ENCODE measurements at regions not wholly inside any gene's neighbourhood (a gene's known extent, or its start where the extent isn't known, plus 50 kb on each side); places are given as distances from the start of the nearest gene placed in this dataset.
A peak's percentile ranks its signal among the peaks of the same experiment; 100 is the strongest.

- Mint-ChIP-seq H3K9me3 (peaks cover 5% of the 10 kb centered on the region), H3K27ac (no peak overlapping the region), H3K4me3 (no peak overlapping the region), H3K36me3 (ENCODE audit: low read depth) (no peaks in the 10 kb centered on the region), H3K27me3 (ENCODE audit: low read depth) (peaks cover 4% of the 10 kb centered on the region), H3K4me1 (ENCODE audit: low read depth) (no peaks in the 10 kb centered on the region)
Observed at GRCh38 chr15:95409211-95409610, 921.3 kb upstream of the NR2F2 start.

- Mint-ChIP-seq H3K4me1 (ENCODE audit: low read depth) (no peaks in the 10 kb centered on the region), H3K4me3 (no peak overlapping the region)
Observed at GRCh38 chr15:95409626-95410310, 920.7 kb upstream of the NR2F2 start.

GRCh38 chr15:95410757-95411156 lies 919.7 kb upstream of the NR2F2 start:
- H3K27me3 Mint-ChIP-seq (ENCODE audit: low read depth) = peaks cover 4% of the 10 kb centered on the region
- H3K4me3 Mint-ChIP-seq = no peak overlapping the region
- H3K4me1 Mint-ChIP-seq (ENCODE audit: low read depth) = no peaks in the 10 kb centered on the region
- H3K9me3 Mint-ChIP-seq = peaks cover 5% of the 10 kb centered on the region
- no peaks in the 10 kb centered on the region for H3K36me3 Mint-ChIP-seq (ENCODE audit: low read depth)
- H3K27ac Mint-ChIP-seq = no peak overlapping the region

More at GRCh38 chr15:95409626-95410310, 920.7 kb upstream of the NR2F2 start:
- H3K27ac Mint-ChIP-seq = no peak overlapping the region
- H3K27me3 Mint-ChIP-seq (ENCODE audit: low read depth) = peaks cover 4% of the 10 kb centered on the region
- H3K36me3 Mint-ChIP-seq (ENCODE audit: low read depth) = no peaks in the 10 kb centered on the region
- peaks cover 5% of the 10 kb centered on the region for H3K9me3 Mint-ChIP-seq

GRCh38 chr15:95416576-95416975 lies 913.9 kb upstream of the NR2F2 start:
- Mint-ChIP-seq H3K27me3 (ENCODE audit: low read depth) (peaks cover 4% of the 10 kb centered on the region), H3K4me3 (no peak overlapping the region), H3K27ac (no peak overlapping the region), H3K9me3 (peaks cover 12% of the 10 kb centered on the region), H3K36me3 (ENCODE audit: low read depth) (no peaks in the 10 kb centered on the region), H3K4me1 (ENCODE audit: low read depth) (no peaks in the 10 kb centered on the region)

- no peaks in the 10 kb centered on the region for H3K36me3 Mint-ChIP-seq (ENCODE audit: low read depth)
- H3K4me3 Mint-ChIP-seq = no peak overlapping the region
- H3K27me3 Mint-ChIP-seq (ENCODE audit: low read depth) = peaks cover 4% of the 10 kb centered on the region
- H3K27ac Mint-ChIP-seq = no peak overlapping the region
- peaks cover 21% of the 10 kb centered on the region for H3K9me3 Mint-ChIP-seq
- no peaks in the 10 kb centered on the region for H3K4me1 Mint-ChIP-seq (ENCODE audit: low read depth)
Observed at GRCh38 chr15:95417761-95418160, 912.7 kb upstream of the NR2F2 start.

GRCh38 chr15:95422255-95422654 lies 908.2 kb upstream of the NR2F2 start:
- H3K36me3 Mint-ChIP-seq (ENCODE audit: low read depth) = no peaks in the 10 kb centered on the region
- no peaks in the 10 kb centered on the region for H3K27me3 Mint-ChIP-seq (ENCODE audit: low read depth)
- H3K9me3 Mint-ChIP-seq = peaks cover 23% of the 10 kb centered on the region

GRCh38 chr15:95425859-95426258 lies 904.6 kb upstream of the NR2F2 start:
- H3K27ac Mint-ChIP-seq = no peak overlapping the region
- no peak overlapping the region for H3K4me3 Mint-ChIP-seq
- no peaks in the 10 kb centered on the region for H3K36me3 Mint-ChIP-seq (ENCODE audit: low read depth)
- H3K4me1 Mint-ChIP-seq (ENCODE audit: low read depth) = peaks cover 2% of the 10 kb centered on the region
- peaks cover 18% of the 10 kb centered on the region for H3K9me3 Mint-ChIP-seq
- H3K27me3 Mint-ChIP-seq (ENCODE audit: low read depth) = no peaks in the 10 kb centered on the region

More at GRCh38 chr15:95422255-95422654, 908.2 kb upstream of the NR2F2 start:
- Mint-ChIP-seq H3K4me3 (no peak overlapping the region), H3K27ac (no peak overlapping the region), H3K4me1 (ENCODE audit: low read depth) (no peaks in the 10 kb centered on the region)

GRCh38 chr15:95429345-95429744 lies 901.2 kb upstream of the NR2F2 start:
- Mint-ChIP-seq H3K9me3 (peaks cover 4% of the 10 kb centered on the region), H3K4me1 (ENCODE audit: low read depth) (peaks cover 2% of the 10 kb centered on the region), H3K4me3 (no peak overlapping the region), H3K27ac (no peak overlapping the region), H3K36me3 (ENCODE audit: low read depth) (no peaks in the 10 kb centered on the region), H3K27me3 (ENCODE audit: low read depth) (no peaks in the 10 kb centered on the region)

GRCh38 chr15:95431518-95431917 lies 899.0 kb upstream of the NR2F2 start:
- H3K27me3 Mint-ChIP-seq (ENCODE audit: low read depth) = peaks cover 10% of the 10 kb centered on the region
- no peak overlapping the region for H3K27ac Mint-ChIP-seq
- H3K36me3 Mint-ChIP-seq (ENCODE audit: low read depth) = no peaks in the 10 kb centered on the region
- H3K4me1 Mint-ChIP-seq (ENCODE audit: low read depth) = peaks cover 2% of the 10 kb centered on the region
- peaks cover 4% of the 10 kb centered on the region for H3K9me3 Mint-ChIP-seq
- no peak overlapping the region for H3K4me3 Mint-ChIP-seq

GRCh38 chr15:95432878-95433405 lies 897.6 kb upstream of the NR2F2 start:
- peaks cover 2% of the 10 kb centered on the region for H3K4me1 Mint-ChIP-seq (ENCODE audit: low read depth)
- no peaks in the 10 kb centered on the region for H3K36me3 Mint-ChIP-seq (ENCODE audit: low read depth)
- H3K4me3 Mint-ChIP-seq = no peak overlapping the region
- no peaks in the 10 kb centered on the region for H3K9me3 Mint-ChIP-seq
- H3K27ac Mint-ChIP-seq = no peak overlapping the region
- H3K27me3 Mint-ChIP-seq (ENCODE audit: low read depth) = peaks cover 10% of the 10 kb centered on the region

GRCh38 chr15:95439922-95440376 lies 890.6 kb upstream of the NR2F2 start:
- peaks cover 21% of the 10 kb centered on the region for H3K27me3 Mint-ChIP-seq (ENCODE audit: low read depth)

GRCh38 chr15:95440712-95441111 lies 889.8 kb upstream of the NR2F2 start:
- peaks cover 14% of the 10 kb centered on the region for H3K27me3 Mint-ChIP-seq (ENCODE audit: low read depth)
- H3K4me1 Mint-ChIP-seq (ENCODE audit: low read depth) = peaks cover 7% of the 10 kb centered on the region
- peaks cover 6% of the 10 kb centered on the region for H3K9me3 Mint-ChIP-seq
- H3K36me3 Mint-ChIP-seq (ENCODE audit: low read depth) = no peaks in the 10 kb centered on the region
- H3K27ac Mint-ChIP-seq = no peak overlapping the region
- no peak overlapping the region for H3K4me3 Mint-ChIP-seq

More at GRCh38 chr15:95439922-95440376, 890.6 kb upstream of the NR2F2 start:
- H3K4me3 Mint-ChIP-seq = no peak overlapping the region
- H3K9me3 Mint-ChIP-seq = peaks cover 6% of the 10 kb centered on the region
- no peak overlapping the region for H3K27ac Mint-ChIP-seq
- peaks cover 3% of the 10 kb centered on the region for H3K4me1 Mint-ChIP-seq (ENCODE audit: low read depth)
- no peaks in the 10 kb centered on the region for H3K36me3 Mint-ChIP-seq (ENCODE audit: low read depth)

GRCh38 chr15:95442107-95442719 lies 888.3 kb upstream of the NR2F2 start:
- H3K4me1 Mint-ChIP-seq (ENCODE audit: low read depth) = peaks cover 14% of the 10 kb centered on the region
- no peak overlapping the region for H3K4me3 Mint-ChIP-seq
- no peak overlapping the region for H3K27ac Mint-ChIP-seq

GRCh38 chr15:95444860-95445259 lies 885.6 kb upstream of the NR2F2 start:
- no peak overlapping the region for H3K27ac Mint-ChIP-seq
- peaks cover 23% of the 10 kb centered on the region for H3K4me1 Mint-ChIP-seq (ENCODE audit: low read depth)
- peaks cover 20% of the 10 kb centered on the region for H3K27me3 Mint-ChIP-seq (ENCODE audit: low read depth)
- peaks cover 10% of the 10 kb centered on the region for H3K9me3 Mint-ChIP-seq
- no peak overlapping the region for H3K4me3 Mint-ChIP-seq
- peaks cover 3% of the 10 kb centered on the region for H3K36me3 Mint-ChIP-seq (ENCODE audit: low read depth)

More at GRCh38 chr15:95442107-95442719, 888.3 kb upstream of the NR2F2 start:
- H3K36me3 Mint-ChIP-seq (ENCODE audit: low read depth) = peaks cover 3% of the 10 kb centered on the region
- peaks cover 10% of the 10 kb centered on the region for H3K9me3 Mint-ChIP-seq
- H3K27me3 Mint-ChIP-seq (ENCODE audit: low read depth) = peaks cover 14% of the 10 kb centered on the region

- H3K27ac Mint-ChIP-seq = peak overlapping the region; percentile 2
- peaks cover 4% of the 10 kb centered on the region for H3K36me3 Mint-ChIP-seq (ENCODE audit: low read depth)
Observed at GRCh38 chr15:95446854-95447253, 883.6 kb upstream of the NR2F2 start.

More at GRCh38 chr15:95446854-95447253, 883.6 kb upstream of the NR2F2 start:
- peaks cover 26% of the 10 kb centered on the region for H3K4me1 Mint-ChIP-seq (ENCODE audit: low read depth)
- peak overlapping the region; percentile 27 for H3K4me3 Mint-ChIP-seq
- peaks cover 32% of the 10 kb centered on the region for H3K27me3 Mint-ChIP-seq (ENCODE audit: low read depth)
- peaks cover 13% of the 10 kb centered on the region for H3K9me3 Mint-ChIP-seq
